ENCODE measurements at regions not wholly inside any gene's neighbourhood (a gene's known extent, or its start where the extent isn't known, plus 50 kb on each side); places are given as distances from the start of the nearest gene placed in this dataset.
A peak's percentile ranks its signal among the peaks of the same experiment; 100 is the strongest.
"Not testable (repeated sequence)": the region's sequence is repeated elsewhere in the genome, so short reads cannot be mapped to it uniquely, and the experiment has no call there.

GRCh38 chr14:25699981-25700380 lies 650.0 kb upstream of the STXBP6 start:
- DNase-seq: no peak

DNA sequence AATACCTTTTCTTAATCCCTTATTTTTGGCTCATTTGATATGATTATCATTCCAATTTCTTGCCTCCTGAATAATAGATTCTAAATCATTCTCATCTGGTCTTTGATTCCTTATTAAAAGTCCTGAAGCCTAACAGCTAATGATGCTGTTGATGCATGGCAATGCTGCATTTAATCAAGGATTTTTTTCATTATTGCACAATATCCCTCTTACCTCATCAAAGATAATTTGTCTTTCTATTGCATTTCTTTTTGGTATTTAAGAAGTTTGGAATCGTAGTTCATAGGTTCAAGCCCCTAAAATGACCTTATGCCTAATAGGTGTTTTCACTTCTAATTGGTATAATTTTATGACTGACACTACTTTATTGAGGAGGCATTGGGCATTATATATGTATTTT lies 648.2 kb upstream of the STXBP6 start:
- no peak for DNase-seq

GRCh38 chr14:25696176-25696575 lies 646.2 kb upstream of the STXBP6 start:
- DNase-seq: no peak

- no peak for DNase-seq
These were observed 635.1 kb upstream of the STXBP6 start for GRCh38 chr14:25685004-25685403.

DNA sequence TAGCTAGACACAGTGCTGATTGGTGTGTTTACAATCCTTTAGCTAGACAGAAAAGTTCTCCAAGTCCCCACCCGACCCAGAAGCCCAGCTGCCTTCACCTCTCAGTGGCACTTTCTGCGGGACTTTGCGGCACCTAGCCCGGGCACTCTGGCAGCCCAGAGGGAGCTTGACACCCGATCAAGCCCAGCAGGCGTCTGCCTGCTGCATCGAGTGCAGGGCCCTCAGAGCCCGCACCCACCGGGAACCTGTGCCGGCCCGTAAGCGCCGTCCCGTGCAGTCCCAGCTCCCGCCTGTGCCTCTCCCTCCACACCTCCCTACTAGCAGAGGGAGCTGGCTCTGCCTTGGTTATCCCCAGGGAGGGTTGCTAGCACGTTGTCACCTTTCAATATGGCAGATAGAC lies 631.0 kb upstream of the STXBP6 start:
- DNase-seq: no peak

DNA sequence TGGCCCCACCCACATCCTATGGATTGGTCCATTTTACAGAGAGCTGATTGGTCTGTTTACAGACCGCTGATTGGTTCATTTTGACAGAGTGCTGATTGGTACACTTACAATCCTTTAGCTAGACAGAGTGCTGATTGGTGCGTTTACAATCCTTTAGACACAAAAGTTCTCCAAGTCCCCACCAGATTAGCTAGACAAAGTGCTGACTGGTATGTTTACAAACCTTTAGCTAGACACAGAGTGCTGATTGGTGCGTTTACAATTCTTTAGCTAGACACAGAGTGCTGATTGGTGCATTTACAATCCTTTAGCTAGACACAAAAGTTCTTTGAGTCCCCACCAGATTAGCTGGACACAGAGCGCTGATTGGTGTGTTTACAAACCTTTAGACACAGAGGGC lies 630.6 kb upstream of the STXBP6 start:
- DNase-seq: not testable (repeated sequence)

DNA sequence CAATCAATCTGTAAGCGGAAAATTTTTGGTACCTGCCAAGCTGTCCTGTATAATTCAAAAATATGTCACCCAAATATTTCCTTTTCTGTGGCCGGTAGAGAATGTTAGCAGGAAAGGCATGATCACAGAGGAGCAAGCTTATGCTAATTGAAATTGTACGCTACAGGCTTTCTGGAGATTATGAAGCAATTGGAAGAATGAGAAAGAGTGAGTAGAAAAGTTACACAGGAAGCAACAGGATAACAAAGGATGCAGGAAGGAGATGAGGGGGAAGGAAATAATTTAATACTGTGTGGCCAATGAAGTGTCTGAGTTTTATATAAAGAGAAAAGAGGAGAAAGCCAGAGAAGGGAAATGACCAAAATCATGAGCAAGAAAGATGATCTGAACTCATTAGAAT lies 627.2 kb upstream of the STXBP6 start:
- DNase-seq: no peak

DNA sequence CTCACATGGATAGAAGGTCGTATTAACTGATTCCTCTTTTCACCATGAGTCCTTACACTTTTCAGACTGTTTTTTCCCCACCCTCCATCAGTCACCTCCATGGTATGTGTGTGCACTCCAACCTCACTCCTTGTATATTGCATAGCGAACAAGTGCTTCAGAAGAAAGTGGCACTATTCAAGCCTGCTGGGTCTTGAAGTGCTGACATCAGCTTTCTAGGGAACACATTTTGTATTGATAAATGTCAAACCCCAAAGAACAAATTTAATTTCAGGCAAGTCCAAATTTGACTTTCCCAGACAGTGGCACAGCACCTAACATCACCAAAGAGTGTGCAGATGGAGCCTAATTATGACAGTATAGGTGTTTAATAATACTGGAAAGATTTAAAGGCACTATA lies 617.4 kb upstream of the STXBP6 start:
- no peak for DNase-seq

GRCh38 chr14:25666877-25667276 lies 616.9 kb upstream of the STXBP6 start:
- DNase-seq: no peak

- DNase-seq: peak; percentile 94
These were observed 609.0 kb upstream of the STXBP6 start for GRCh38 chr14:25658988-25659387.

DNA sequence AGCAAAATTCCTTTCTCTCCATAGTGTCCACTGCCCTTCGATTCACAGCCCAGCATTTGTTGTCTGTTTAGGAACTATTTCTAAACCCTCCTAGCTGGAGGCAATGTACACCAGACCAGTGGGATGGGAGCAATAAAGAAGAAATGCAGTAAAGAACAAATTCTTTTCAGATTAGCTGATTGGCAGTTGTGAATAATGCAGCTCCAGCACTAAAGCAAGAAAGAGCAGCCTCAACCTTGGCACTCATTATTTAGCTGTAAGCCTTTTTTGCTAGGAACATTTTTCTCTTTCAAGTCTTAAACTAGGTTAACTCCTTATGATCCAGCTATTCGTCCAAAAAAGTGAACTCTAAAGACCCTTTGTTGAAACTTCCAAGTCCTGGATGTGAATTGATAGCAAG lies 580.5 kb upstream of the STXBP6 start:
- DNase-seq: no peak

DNA sequence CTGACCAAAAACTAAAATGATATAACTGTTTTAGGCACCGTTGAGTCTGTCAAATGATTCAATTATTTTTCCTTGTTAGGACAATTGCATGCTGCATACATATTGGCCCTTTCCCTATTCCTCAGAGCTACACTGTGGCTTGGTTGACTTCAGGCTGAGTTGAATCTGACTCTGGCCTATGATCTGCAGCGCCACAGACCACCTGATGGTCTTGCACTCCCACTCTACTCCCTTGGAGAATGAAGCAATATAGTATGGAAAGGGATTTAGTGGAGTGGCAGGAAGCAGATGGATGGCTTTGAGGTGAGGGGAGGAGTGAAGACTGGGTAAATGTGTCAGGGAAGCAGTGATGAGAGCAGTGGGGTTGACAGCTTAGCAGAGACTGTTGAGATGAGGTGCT lies 579.0 kb upstream of the STXBP6 start:
- no peak for DNase-seq

DNA sequence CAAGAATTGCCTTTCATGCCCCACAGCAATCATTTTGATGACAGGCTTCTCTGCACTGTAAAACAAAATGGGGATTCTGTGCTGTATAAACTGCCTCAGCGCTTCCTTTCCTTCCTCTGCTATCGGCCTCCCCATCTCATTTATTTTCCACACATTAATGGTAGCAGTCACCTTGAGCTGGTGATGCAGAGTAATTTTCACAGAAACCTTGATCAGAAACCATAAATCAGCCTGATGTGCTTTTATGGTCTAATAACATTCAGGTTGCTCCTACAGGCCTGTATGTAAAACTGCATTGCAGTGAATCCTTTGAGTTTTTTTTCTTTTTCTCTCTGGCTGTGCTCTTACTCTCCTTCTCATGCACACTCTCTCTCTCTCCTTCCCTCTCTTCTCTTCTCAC lies 578.4 kb upstream of the STXBP6 start:
- DNase-seq: no peak

DNA sequence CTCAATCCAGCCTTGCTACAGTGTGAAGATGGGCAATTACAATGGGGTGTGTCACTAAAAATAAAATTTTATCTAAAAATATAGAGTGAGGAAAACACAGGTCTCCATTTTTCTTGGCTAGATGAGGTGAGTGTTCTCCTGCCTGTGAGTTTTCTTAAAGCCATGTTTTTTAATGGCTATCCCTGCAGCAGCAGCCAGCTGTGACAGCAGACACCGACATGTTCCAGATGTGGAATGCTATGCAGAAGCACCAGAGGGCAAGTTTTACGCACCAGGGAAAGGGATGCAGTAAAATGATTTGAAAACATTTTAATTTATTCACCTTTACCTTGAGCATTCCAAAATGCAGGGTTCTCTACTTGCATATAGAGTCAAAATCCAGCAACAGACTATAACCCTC lies 577.0 kb upstream of the STXBP6 start:
- DNase-seq: no peak

DNA sequence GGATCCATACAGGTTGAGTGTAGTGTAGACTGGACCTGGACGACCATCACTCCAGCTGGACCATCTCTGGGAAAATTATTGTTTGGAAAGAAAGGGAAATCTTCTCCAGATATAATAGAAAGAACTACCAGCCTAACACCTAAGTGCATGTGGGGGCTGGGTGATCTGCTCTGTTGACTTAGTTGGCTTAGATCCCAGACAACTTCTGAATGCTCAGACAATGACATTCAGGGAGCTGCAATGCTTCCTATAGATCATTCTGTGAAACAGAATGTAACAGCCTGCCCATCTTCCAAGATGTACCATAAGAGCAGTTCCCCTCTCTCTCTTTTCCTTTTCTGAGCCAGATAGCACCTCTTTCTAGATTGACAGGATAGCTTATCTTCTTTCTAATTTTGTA lies 572.8 kb upstream of the STXBP6 start:
- DNase-seq: no peak

- DNase-seq: no peak
These were observed 570.6 kb upstream of the STXBP6 start for GRCh38 chr14:25620515-25620914.

DNA sequence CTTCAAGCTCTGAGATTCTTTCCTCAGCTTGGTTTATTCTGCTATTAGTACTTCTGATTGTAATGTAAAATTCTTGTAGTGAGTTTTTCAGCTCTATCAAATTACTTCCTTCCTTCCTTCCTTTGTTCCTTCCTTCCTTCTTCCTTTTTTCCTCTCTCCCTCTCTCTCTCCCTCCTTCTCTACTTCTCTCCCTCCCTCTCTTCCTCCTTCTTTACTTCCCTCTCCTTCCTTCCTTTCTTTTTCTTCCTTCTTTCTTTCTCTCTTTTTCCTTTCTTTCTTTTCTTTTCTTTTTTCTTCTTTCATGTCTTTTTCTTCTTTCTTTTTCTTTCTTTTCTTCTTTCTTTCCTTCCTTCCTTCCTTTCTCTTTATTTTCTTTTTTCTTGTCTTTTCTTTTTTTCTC lies 565.2 kb upstream of the STXBP6 start:
- no peak for DNase-seq

DNA sequence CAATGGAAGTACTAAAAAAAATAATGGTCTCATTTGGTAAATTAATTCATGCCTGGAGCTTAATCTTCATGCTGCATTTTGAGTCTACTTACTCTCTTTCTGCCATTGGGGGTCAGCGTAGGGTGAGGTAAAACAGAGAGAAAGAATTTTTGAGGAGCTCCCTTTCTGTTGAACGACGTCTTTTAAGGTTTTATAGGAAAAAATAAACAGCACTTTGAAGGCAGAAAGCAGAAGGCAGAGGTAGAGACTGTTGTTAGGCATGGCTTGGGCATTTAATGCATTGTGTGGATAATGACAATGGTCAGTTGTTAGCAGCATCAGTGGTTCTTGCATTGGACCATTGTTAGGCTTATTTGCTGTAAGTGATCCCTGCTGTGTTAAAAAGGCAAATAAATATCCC lies 557.2 kb upstream of the STXBP6 start:
- no peak for DNase-seq

DNA sequence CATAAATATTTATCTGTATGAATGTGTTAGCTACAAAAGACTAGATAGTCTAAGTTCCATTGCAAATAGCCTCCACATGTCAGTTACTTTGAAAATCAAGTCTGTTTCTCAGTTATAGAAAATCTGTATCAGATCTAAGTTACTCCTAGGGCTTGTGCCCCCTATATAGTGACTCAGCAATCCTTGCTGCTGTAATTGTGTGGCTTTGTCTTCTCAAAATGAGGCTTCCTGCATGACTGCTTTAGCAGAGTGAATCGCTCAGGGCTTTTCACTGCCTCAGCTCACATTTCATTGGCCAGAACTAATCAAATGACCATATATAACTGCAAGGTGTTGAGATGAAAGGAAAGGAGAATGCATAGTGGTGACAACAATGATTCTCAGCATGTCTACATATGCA lies 552.2 kb upstream of the STXBP6 start:
- DNase-seq: no peak

DNA sequence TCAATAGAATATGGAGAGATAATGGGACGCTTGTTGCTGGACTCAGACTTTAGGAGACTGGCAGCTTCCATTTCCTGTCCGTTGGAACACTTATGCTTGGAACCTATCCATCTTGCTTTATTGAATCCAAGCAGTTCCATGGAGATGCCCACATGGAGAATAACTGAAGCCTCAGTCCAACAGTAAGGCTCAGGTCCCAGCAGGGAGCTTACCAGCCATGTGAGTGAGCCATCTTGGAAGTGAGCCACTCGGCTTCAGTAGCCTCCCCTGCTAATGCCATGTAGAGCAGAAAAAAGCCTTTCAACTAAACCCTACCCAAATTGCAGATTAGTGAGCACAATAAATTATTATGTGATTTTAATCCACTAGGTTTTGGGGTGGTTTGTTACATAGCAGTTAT lies 538.8 kb upstream of the STXBP6 start:
- no peak for DNase-seq

GRCh38 chr14:25574628-25575325 lies 524.8 kb upstream of the STXBP6 start:
- no peak for DNase-seq

DNA sequence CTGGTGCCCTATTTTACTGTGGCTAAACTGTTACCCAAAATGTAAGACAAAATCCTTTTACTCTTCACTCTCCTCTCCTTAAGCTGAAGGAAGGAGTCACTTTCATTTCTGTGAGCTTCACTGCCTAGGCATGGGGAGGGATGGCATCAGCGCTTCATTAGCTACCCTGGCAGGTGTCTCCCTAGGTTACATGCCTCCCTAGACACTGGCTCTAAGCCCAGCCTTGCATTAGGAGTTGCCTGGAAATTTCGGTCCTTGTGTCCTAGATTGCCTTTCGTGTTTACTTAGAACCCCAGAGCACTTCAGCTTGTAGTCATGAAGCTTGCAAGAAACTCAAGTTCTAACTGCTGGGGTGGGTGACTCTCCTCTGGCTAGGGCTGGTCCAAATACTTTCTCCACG lies 520.5 kb upstream of the STXBP6 start:
- DNase-seq: no peak

GRCh38 chr14:25557466-25557865 lies 507.5 kb upstream of the STXBP6 start:
- no peak for DNase-seq

- DNase-seq: no peak
These were observed 502.9 kb upstream of the STXBP6 start for GRCh38 chr14:25552826-25553225.

DNA sequence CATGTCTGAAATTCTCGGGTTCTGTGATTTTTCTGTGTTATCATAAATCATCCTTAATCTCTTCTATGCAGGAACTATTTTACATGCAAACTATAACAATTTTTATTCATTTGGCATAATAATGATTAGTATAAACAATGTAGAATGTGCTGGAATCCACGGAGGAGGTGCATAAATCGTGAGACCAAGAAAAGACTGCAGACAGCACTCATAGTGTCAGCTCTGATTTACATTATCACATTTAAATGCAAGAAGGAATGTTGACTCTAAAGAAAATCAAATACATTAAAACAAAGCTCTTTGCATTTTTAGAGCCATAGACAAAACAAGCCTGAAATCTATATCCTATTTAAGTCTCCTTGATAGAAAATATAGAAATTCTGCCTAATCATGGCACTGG lies 501.7 kb upstream of the STXBP6 start:
- no peak for DNase-seq

DNA sequence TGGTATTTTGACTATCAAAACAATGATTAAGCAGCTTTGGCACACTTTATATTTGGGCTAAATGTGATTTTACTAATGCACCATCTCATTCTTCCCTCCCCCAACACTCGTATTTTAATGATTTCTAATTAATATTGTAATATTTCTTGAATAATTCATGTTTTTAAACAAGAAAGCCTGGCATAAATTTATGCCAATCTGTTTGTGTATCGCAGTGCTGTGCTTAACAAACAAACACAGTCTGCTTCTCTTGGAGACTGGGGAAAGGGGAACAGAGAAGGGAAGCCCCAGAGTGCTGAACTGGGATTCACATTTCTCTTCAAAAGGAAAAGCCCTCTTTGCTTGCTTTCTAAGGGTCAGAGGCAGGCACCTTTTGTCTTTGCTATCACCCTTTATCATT lies 496.9 kb upstream of the STXBP6 start:
- DNase-seq: no peak

All from NCI-H1694 (cell line).